ENCODE measurements at regions not wholly inside any gene's neighbourhood (a gene's known extent, or its start where the extent isn't known, plus 50 kb on each side); places are given as distances from the start of the nearest gene placed in this dataset.

- TF ChIP-seq SIN3A (IDR thresholded peaks at IDR 0.05; ENCODE audit: borderline replicate concordance, insufficient read depth, low read length): no peak
- no peak for TF ChIP-seq FOXP2 (optimal IDR thresholded peaks at IDR 0.05; ENCODE audit: borderline replicate concordance, extremely low read depth, extremely low read length, insufficient read depth)
- no peak for TF ChIP-seq POLR2AphosphoS5 (IDR thresholded peaks at IDR 0.05; ENCODE audit: low read depth, low read length)
- TF ChIP-seq TAF1 (IDR thresholded peaks at IDR 0.05; ENCODE audit: borderline replicate concordance, insufficient read depth, low read length): no peak
- TF ChIP-seq, protein P1, sequence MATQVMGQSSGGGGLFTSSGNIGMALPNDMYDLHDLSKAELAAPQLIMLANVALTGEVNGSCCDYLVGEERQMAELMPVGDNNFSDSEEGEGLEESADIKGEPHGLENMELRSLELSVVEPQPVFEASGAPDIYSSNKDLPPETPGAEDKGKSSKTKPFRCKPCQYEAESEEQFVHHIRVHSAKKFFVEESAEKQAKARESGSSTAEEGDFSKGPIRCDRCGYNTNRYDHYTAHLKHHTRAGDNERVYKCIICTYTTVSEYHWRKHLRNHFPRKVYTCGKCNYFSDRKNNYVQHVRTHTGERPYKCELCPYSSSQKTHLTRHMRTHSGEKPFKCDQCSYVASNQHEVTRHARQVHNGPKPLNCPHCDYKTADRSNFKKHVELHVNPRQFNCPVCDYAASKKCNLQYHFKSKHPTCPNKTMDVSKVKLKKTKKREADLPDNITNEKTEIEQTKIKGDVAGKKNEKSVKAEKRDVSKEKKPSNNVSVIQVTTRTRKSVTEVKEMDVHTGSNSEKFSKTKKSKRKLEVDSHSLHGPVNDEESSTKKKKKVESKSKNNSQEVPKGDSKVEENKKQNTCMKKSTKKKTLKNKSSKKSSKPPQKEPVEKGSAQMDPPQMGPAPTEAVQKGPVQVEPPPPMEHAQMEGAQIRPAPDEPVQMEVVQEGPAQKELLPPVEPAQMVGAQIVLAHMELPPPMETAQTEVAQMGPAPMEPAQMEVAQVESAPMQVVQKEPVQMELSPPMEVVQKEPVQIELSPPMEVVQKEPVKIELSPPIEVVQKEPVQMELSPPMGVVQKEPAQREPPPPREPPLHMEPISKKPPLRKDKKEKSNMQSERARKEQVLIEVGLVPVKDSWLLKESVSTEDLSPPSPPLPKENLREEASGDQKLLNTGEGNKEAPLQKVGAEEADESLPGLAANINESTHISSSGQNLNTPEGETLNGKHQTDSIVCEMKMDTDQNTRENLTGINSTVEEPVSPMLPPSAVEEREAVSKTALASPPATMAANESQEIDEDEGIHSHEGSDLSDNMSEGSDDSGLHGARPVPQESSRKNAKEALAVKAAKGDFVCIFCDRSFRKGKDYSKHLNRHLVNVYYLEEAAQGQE (IDR thresholded peaks at IDR 0.05; ENCODE audit: insufficient read depth in 1 of 2, low read depth in 2 of 2, low read length in 2 of 2): no peak
Measured at GRCh38 chr1:83813576-83813975, 185.4 kb downstream of the TTLL7 start.

- TF ChIP-seq, protein P1 (IDR thresholded peaks at IDR 0.05; ENCODE audit: insufficient read depth in 1 of 2, low read depth in 2 of 2, low read length in 2 of 2): no peak
- TF ChIP-seq POLR2AphosphoS5 (IDR thresholded peaks at IDR 0.05; ENCODE audit: low read depth, low read length): no peak
Measured at GRCh38 chr1:83810144-83810543, 188.8 kb downstream of the TTLL7 start.

GRCh38 chr1:83808536-83808935, 190.4 kb downstream of the TTLL7 start:
- TF ChIP-seq TAF1 (IDR thresholded peaks at IDR 0.05; ENCODE audit: borderline replicate concordance, insufficient read depth, low read length) (no peak), POLR2AphosphoS5 (IDR thresholded peaks at IDR 0.05; ENCODE audit: low read depth, low read length) (no peak), SIN3A (IDR thresholded peaks at IDR 0.05; ENCODE audit: borderline replicate concordance, insufficient read depth, low read length) (no peak), FOXP2 (optimal IDR thresholded peaks at IDR 0.05; ENCODE audit: borderline replicate concordance, extremely low read depth, extremely low read length, insufficient read depth) (no peak)
- TF ChIP-seq, protein P1 (IDR thresholded peaks at IDR 0.05; ENCODE audit: insufficient read depth in 1 of 2, low read depth in 2 of 2, low read length in 2 of 2): no peak

DNA sequence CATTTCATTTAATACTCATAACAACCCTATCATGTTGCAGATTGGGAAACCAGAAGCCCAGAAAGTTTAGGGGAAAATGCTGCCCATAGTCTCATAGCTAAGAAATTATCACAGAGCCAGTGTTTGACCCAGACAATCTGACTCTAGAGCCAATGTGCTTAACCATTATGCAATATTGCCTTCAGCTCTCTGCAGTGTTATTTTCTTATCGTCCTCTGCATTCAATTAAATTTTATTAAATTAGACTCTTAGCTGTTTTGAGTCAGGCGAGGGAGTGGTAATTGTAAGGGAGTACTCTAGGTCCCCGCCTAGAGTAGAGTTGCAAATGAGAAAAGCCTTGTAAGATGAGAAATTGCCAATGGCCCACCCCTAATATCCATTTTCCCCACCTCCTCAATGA, 191.1 kb downstream of the TTLL7 start:
- TF ChIP-seq FOXP2 (optimal IDR thresholded peaks at IDR 0.05; ENCODE audit: borderline replicate concordance, extremely low read depth, extremely low read length, insufficient read depth): no peak
- TF ChIP-seq POLR2AphosphoS5 (IDR thresholded peaks at IDR 0.05; ENCODE audit: low read depth, low read length): no peak

DNA sequence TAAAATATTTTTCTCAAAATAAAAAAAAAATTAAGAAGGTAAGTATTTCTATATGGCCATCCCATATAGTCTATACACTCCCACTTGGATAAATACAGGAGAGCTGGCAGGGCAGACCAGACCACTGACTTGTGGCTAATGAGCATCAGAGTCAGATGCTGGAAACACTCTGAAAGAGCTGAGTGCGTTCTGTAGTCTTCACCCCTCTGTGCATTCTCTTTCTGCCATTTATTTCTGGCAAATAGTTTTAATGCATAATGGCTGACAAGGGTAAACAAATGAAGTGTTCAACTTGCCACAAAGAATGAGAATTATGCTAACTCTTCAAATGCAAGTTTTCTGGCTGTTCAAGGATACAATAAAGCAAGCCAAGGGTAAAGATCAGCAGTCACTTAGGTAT, 191.7 kb downstream of the TTLL7 start:
- TF ChIP-seq FOXP2 (optimal IDR thresholded peaks at IDR 0.05; ENCODE audit: borderline replicate concordance, extremely low read depth, extremely low read length, insufficient read depth) (no peak), POLR2AphosphoS5 (IDR thresholded peaks at IDR 0.05; ENCODE audit: low read depth, low read length) (no peak)

GRCh38 chr1:83805921-83806320, 193.0 kb downstream of the TTLL7 start:
- TF ChIP-seq FOXP2 (optimal IDR thresholded peaks at IDR 0.05; ENCODE audit: borderline replicate concordance, extremely low read depth, extremely low read length, insufficient read depth) (no peak), TAF1 (IDR thresholded peaks at IDR 0.05; ENCODE audit: borderline replicate concordance, insufficient read depth, low read length) (no peak), POLR2AphosphoS5 (IDR thresholded peaks at IDR 0.05; ENCODE audit: low read depth, low read length) (no peak), SIN3A (IDR thresholded peaks at IDR 0.05; ENCODE audit: borderline replicate concordance, insufficient read depth, low read length) (no peak)
- TF ChIP-seq, protein P1 (IDR thresholded peaks at IDR 0.05; ENCODE audit: insufficient read depth in 1 of 2, low read depth in 2 of 2, low read length in 2 of 2): no peak
